GM18861 (cell line): ENCODE measurements at regions not wholly inside any gene's neighbourhood (a gene's known extent, or its start where the extent isn't known, plus 50 kb on each side); places are given as distances from the start of the nearest gene placed in this dataset.

Experiments used
- ATAC-seq: cut with Tn5 transposase; IDR thresholded peaks from one replicate; pipeline ENCODE4 v1.9.1; 2021; ENCODE audit not compliant: unreplicated experiment

GRCh38 chr15:66900586-66901310 is 164.7 kb upstream of the SMAD3 start:
- ATAC-seq = no peak

- ATAC-seq = no peak
These were observed 163.9 kb upstream of the SMAD3 start for GRCh38 chr15:66901336-66902100.

- ATAC-seq = no peak
These were observed 160.2 kb upstream of the SMAD3 start for GRCh38 chr15:66905185-66905584.

GRCh38 chr15:66905954-66906353 is 159.4 kb upstream of the SMAD3 start:
- ATAC-seq = no peak

DNA sequence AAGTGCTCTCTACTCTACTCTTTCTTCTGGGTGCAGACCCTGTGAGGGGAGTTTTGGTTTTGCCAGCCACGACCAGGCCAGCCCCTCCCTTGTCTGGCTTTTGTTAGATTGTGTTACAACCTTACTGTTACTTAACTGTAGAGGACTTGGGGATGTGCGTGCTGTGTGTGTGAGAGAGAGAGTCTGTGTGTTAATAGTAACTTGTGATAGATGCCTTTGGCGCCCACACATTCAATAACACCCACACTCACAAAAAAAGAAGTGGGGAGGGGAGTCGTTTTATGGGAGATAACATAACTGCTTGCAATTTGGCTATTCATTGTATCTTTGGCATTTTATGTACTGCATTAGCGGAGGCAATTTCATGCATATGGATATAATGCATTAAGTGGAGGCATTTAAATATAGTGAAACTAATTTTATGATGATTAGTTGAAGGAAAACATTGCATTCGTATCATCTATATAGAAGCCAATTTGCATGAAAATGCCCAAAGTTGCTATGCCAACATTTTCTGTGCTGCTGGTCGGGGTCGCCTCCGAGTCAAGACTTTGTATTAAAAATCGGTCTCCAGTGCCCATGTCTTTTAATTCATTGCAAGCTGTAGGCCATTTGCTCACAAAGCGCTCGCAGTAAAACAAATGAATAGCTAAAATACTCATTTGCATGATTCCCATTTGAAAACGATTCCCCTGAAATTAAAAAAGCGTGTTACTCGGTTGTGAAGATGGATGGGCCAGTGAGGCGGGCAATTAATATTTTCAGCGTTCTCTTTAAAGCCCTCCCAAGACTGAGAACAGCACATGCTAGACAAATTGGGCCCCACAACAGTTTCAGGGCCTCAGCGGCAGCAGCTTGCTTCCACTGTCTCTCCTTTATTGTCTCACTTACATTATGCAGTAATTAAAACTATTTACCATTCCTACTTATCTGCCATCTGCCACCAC is 158.5 kb upstream of the SMAD3 start:
- no peak for ATAC-seq

DNA sequence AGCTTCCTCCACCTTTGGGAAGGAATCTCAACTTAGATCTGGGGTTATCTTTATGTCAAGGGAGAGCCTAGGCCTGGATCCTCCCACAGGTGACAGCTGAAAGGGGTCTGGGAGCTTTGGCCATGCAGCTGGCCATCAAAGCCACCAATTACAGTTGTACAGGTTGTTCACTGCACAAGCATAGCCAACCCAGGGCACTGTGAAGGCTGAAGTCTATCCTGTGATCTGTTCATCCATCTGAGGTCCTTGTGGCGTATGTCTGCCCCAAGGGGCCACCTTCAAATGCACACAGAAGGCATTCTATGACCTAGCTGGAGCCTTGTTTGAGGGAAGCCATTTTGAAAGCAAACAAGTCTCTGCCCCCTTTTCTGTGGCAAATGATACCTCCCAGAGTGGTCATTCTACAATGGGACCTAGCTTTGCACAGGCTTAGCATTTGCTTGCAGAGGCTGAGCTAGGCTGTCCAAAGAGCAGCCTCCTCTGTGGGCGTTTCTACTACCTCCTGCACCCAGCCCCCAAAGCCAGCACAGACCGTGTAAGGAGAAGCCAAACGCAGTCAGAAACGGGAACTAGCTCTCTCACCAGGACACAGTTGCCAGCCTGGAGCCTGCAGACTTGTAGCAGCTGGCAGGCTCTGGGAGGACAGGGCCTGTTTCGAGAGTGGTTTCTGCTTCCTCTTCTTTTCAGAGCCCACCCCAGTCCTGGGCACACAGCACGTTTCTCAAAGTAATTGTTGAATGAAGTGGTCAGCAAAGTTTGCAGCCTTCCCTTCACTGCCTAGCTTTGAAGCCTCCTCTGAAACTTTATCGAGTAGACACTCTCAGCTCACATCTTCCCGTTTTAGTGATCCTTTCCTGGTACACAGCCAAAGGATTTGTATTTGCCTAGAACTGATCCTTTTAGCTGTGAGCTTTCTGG is 157.3 kb upstream of the SMAD3 start:
- ATAC-seq = no peak

- ATAC-seq = no peak
These were observed 156.7 kb upstream of the SMAD3 start for GRCh38 chr15:66908744-66909095.

DNA sequence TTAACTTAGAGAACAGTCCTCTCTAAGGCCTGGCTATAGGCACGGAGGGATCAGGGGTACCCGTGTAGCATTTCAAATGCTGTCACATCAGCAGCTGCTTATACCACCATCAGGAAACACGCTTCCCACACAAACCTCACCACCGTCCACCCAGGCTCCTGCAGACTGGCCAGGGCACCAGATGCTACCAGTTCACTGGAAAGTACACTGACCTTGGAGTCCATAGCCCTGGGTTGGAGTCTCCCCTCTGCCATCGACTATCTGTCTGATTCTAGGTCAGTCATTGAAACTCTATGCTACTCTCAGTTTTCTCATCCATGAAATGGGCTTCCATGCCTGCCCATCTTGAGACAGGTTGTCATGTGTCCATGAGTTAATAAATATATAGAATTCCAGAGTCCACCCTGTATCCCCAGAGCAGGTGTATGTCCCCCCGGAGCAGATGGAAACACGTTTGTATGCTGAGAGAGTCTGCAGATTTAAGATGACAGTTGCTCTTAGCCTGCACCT is 156.0 kb upstream of the SMAD3 start:
- ATAC-seq = no peak

DNA sequence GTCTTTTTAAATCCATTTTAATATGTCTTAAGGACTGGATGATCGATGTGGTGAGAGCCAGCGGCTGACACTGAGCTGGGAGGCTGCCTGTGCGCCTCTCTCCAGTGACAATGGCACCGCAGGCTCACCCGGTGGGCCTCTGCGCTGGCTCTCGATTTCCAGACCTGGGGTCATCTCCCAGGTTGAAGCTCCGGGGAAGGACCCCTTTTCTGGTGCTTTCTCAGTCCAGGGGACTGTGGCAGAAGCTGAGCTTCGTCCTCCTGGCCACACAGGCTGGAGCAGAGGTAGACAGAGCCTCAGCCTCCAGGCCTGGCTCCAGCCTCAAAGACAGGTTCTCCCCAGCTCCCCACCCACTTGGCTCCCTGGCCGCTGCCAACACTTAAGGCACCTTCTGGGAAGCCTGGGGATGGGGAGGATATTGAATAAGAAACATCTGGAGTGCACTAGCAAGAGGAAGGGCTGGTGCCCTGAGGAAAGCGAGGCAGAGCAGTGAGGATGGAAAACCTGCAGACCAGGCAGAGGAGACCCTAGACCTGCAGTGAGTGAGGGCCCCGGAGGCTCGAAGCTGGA is 154.2 kb upstream of the SMAD3 start:
- ATAC-seq = no peak

GRCh38 chr15:66912001-66912400 is 153.4 kb upstream of the SMAD3 start:
- ATAC-seq = no peak

GRCh38 chr15:66912441-66912840 is 153.0 kb upstream of the SMAD3 start:
- ATAC-seq = no peak

GRCh38 chr15:66917904-66918448 is 147.4 kb upstream of the SMAD3 start:
- ATAC-seq = no peak

- ATAC-seq = no peak
These were observed 146.0 kb upstream of the SMAD3 start for GRCh38 chr15:66919421-66919820.

GRCh38 chr15:66921319-66921915 is 144.0 kb upstream of the SMAD3 start:
- ATAC-seq = no peak

DNA sequence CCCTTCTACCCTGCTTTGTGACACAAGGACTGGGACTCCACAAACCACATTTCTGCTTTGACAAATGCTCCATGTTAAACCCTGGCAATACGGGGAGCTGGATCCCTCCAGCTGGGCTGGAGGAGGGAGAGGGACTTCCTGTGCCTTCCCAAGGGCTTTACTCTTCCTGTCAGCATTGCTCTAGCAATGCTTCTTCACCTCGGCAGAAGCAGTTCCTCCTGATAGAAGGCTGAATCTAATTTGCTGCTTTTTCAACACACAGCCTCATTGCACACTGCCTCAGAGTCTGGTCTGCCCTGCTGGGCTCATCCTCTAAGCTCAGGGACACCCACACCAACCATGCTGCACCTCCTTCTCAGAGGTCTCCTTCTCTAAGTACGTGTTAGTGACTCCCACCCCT is 142.8 kb upstream of the SMAD3 start:
- ATAC-seq = no peak

DNA sequence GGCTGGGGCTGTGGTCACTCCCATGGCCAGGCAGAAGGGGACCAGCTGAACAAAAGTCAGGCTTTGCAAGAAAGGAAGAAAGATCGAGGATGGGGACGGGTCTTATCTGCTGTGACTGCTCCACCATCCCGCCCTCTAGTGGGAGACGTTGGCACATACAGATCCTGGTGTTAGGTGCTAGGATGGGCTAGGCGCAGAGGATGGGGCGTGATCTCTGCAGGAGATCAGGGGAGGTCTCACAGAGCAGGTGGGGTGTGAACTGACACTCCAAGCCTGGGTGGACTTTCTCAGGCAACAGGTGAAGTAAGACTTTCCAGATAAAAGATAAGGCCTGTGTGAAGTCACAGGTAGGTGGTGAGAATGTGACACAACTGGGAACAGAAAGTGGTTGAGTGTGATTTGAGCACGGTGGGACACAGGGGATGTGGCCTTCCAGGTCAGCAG is 141.9 kb upstream of the SMAD3 start:
- ATAC-seq = no peak

- no peak for ATAC-seq
These were observed 140.5 kb upstream of the SMAD3 start for GRCh38 chr15:66924889-66925288.

DNA sequence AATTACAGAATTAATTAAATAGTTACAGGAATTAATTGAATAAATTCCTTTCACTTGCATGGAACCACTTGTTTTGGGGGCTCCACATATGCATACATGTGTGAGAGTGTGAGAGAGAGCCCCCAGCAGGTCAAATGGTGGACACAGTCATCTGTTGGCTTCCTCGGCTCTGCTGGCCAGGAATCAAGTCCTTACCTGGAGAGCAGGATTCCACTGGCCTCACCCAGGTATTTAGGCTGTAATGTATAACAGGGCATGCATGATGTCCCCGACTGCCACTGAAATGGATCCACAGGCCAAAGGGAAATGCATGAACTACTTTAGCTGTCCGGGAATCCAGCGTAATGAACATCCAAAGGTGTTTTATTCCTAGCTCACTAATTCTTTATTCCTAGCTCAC is 139.7 kb upstream of the SMAD3 start:
- no peak for ATAC-seq
